GM23338 (cell line): ENCODE measurements at regions not wholly inside any gene's neighbourhood (a gene's known extent, or its start where the extent isn't known, plus 50 kb on each side); places are given as distances from the start of the nearest gene placed in this dataset.

Source experiments
- ATAC-seq: fragments of 200-7000 bp; cut with Tn5 transposase; 3 replicates; pipeline ENCODE4 v1.9.1; 2020
- DNase-seq: peaks from one replicate; pipeline ENCODE4 v3.0.0-alpha.2; 2015; ENCODE audit warnings: low spot score
- H2AFZ ChIP-seq: fragments of 200-600 bp; sonication (generic); 2 replicates; pipeline ENCODE4 v1.8.0; 2016; ENCODE audit warnings: antibody characterized with exemption, mild to moderate bottlenecking, moderate library complexity
- H3F3A ChIP-seq: fragments of 200-600 bp; sonication (generic); replicated peaks from 2 replicates; pipeline ENCODE4 v1.8.0; 2017; ENCODE audit warnings: antibody characterized with exemption, mixed run types, low read depth
- H3K27ac ChIP-seq: fragments of 200-600 bp; sonication (generic); 2 replicates; pipeline ENCODE4 v1.6.1; 2016; ENCODE audit warnings: low read depth
- H3K27me3 ChIP-seq: fragments of 200-600 bp; sonication (generic); 2 replicates; pipeline ENCODE4 v1.8.0; 2016; ENCODE audit warnings: mild to moderate bottlenecking, mixed run types, moderate library complexity; ENCODE audit not compliant: insufficient read depth
- H3K36me3 ChIP-seq: fragments of 200-600 bp; sonication (generic); 2 replicates; pipeline ENCODE4 v1.8.0; 2016; ENCODE audit warnings: mild to moderate bottlenecking; ENCODE audit not compliant: insufficient read depth
- H3K4me1 ChIP-seq: fragments of 200-600 bp; sonication (generic); 2 replicates; pipeline ENCODE4 v1.8.0; 2016; ENCODE audit warnings: mild to moderate bottlenecking, moderate library complexity; ENCODE audit not compliant: insufficient read depth
- H3K4me2 ChIP-seq: fragments of 200-600 bp; sonication (generic); 2 replicates; pipeline ENCODE4 v1.7.1; 2017; ENCODE audit warnings: mixed run types
- H3K4me3 ChIP-seq: fragments of 200-600 bp; sonication (generic); 2 replicates; pipeline ENCODE4 v1.6.1; 2016; ENCODE audit warnings: mixed run types
- H3K79me2 ChIP-seq: fragments of 200-600 bp; sonication (generic); replicated peaks from 2 replicates; pipeline ENCODE4 v1.8.0; 2017; ENCODE audit warnings: mild to moderate bottlenecking; ENCODE audit not compliant: insufficient read depth
- H3K9me2 ChIP-seq: fragments of 200-600 bp; sonication (generic); 2 replicates; pipeline ENCODE4 v1.8.0; 2017; ENCODE audit not compliant: insufficient read depth
- H4K20me1 ChIP-seq: fragments of 200-600 bp; sonication (generic); replicated peaks from 2 replicates; pipeline ENCODE4 v1.8.0; 2017; ENCODE audit warnings: mild to moderate bottlenecking; ENCODE audit not compliant: insufficient read depth
- H3K27ac Mint-ChIP-seq: 2 replicates; pipeline ENCODE4 v1.8.0; 2020; ENCODE audit warnings: inconsistent platforms, mild to moderate bottlenecking, moderate library complexity, mixed read lengths
- H3K27me3 Mint-ChIP-seq: 3 replicates; pipeline ENCODE4 v1.8.0; 2022; ENCODE audit warnings: low read depth, mild to moderate bottlenecking, moderate library complexity, mixed read lengths, inconsistent platforms; ENCODE audit not compliant: insufficient read depth, poor library complexity
- H3K36me3 Mint-ChIP-seq: 3 replicates; pipeline ENCODE4 v1.8.0; 2021; ENCODE audit warnings: low read depth, mild to moderate bottlenecking, inconsistent platforms, moderate library complexity, mixed read lengths
- H3K4me1 Mint-ChIP-seq: 3 replicates; pipeline ENCODE4 v1.8.0; 2020; ENCODE audit warnings: mild to moderate bottlenecking, inconsistent platforms, mixed read lengths
- H3K4me3 Mint-ChIP-seq: 3 replicates; pipeline ENCODE4 v1.8.0; 2021; ENCODE audit warnings: moderate library complexity, mild to moderate bottlenecking, inconsistent platforms, mixed read lengths
- H3K9me3 Mint-ChIP-seq: 3 replicates; pipeline ENCODE4 v1.8.0; 2020; ENCODE audit warnings: moderate library complexity, mild to moderate bottlenecking, inconsistent platforms, mixed read lengths
- CREB1 ChIP-seq: fragments of 250-450 bp; sonication (Bioruptor Pico); IDR thresholded peaks from 2 replicates; pipeline ENCODE4 v1.5.0; 2020; ENCODE audit warnings: low read depth, mild to moderate bottlenecking, moderate library complexity
- CTCF ChIP-seq, 2 experiments: fragments of 200-600 bp in 1 of 2; sonication (generic) in 1 of 2; conservative IDR thresholded peaks; 2 replicates each; pipeline versions ENCODE4 v1.5.1 to v1.6.1; 2016 to 2017; ENCODE audit warnings: antibody characterized with exemption in 2 of 2, low read depth in 2 of 2, mild to moderate bottlenecking in 2 of 2, moderate library complexity in 1 of 2
- ETS1 ChIP-seq: IDR thresholded peaks from 2 replicates; pipeline ENCODE4 v1.6.1; 2016; ENCODE audit warnings: antibody characterized with exemption
- EZH2 ChIP-seq: fragments of 200-600 bp; sonication (generic); IDR thresholded peaks from one replicate; pipeline ENCODE4 v1.8.0; 2017; ENCODE audit warnings: antibody characterized with exemption, mild to moderate bottlenecking, low read depth; ENCODE audit not compliant: unreplicated experiment
- EZH2phosphoT487 ChIP-seq: fragments of 200-600 bp; sonication (generic); IDR thresholded peaks from one replicate; pipeline ENCODE4 v1.8.1; 2018; ENCODE audit warnings: antibody characterized with exemption; ENCODE audit not compliant: unreplicated experiment
- JUNB ChIP-seq: IDR thresholded peaks from one replicate; pipeline ENCODE4 v1.6.1; 2016; ENCODE audit warnings: antibody characterized with exemption; ENCODE audit not compliant: unreplicated experiment
- NANOG ChIP-seq: IDR thresholded peaks from 2 replicates; pipeline ENCODE4 v1.6.1; 2016; ENCODE audit warnings: antibody characterized with exemption, borderline replicate concordance
- POLR2AphosphoS5 ChIP-seq: IDR thresholded peaks from 2 replicates; pipeline ENCODE4 v1.6.1; 2016; ENCODE audit warnings: antibody characterized with exemption, low read depth
- STAT1 ChIP-seq: IDR thresholded peaks from one replicate; pipeline ENCODE4 v1.6.1; 2016; ENCODE audit warnings: antibody characterized with exemption; ENCODE audit not compliant: unreplicated experiment
- ZNF114 ChIP-seq: fragments of 250-450 bp; sonication (Bioruptor Pico); IDR thresholded peaks from 2 replicates; pipeline ENCODE4 v1.5.0; 2020; ENCODE audit warnings: mild to moderate bottlenecking, moderate library complexity
- ZNF331 ChIP-seq: fragments of 250-450 bp; sonication (Bioruptor Pico); IDR thresholded peaks from 2 replicates; pipeline ENCODE4 v1.5.0; 2020; ENCODE audit warnings: low read depth, mild to moderate bottlenecking, moderate library complexity
- TF ChIP-seq, protein P1 (sequence below): IDR thresholded peaks from one replicate; pipeline ENCODE4 v1.6.1; 2018; ENCODE audit warnings: antibody characterized with exemption; ENCODE audit not compliant: unreplicated experiment
- TF ChIP-seq, protein P2 (sequence below): fragments of 250-450 bp; sonication (Bioruptor Pico); IDR thresholded peaks from 2 replicates; pipeline ENCODE4 v1.5.0; 2020; ENCODE audit warnings: mild to moderate bottlenecking, moderate library complexity

DNA sequence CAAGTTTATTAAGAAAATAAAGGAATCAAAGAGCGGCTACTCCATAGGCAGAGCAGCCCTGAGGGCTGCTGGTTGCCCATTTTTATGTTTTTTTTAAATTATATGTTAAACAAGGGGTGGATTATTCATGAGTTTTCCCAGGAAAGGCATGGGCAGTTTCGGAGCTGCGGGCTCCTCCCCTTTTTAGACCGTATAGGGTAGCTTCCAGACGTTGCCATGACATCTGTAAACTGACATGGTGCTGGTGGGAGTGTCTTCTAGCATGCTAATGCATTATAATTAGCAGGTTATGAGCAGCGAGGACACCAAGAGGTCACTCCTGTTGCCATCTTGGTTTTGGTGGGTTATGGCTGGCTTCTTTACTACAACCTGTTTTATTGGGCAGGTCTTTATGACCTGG lies 301.8 kb downstream of the TFAP2C start:
- no peaks in the 10 kb centered on the region for H4K20me1 ChIP-seq
- Mint-ChIP-seq H3K27me3 (peaks cover 43% of the 10 kb centered on the region), H3K36me3 (no peaks in the 10 kb centered on the region), H3K4me1 (peaks cover 48% of the 10 kb centered on the region), H3K27ac (no peak overlapping the region), H3K9me3 (no peaks in the 10 kb centered on the region), H3K4me3 (no peak overlapping the region)
- H3K27ac ChIP-seq = no peak overlapping the region
- H3K27me3 ChIP-seq = peaks cover 20% of the 10 kb centered on the region
- no peak overlapping the region for H2AFZ ChIP-seq
- H3K9me2 ChIP-seq = no peaks in the 10 kb centered on the region; the same call in 1 of the 2 replicates
- ATAC-seq (no peak), DNase-seq (no peak)
- peaks cover 4% of the 10 kb centered on the region; the same call in 1 of the 2 replicates for H3F3A ChIP-seq
- H3K79me2 ChIP-seq = no peaks in the 10 kb centered on the region
- H3K4me2 ChIP-seq = 0 out of 2 replicates have a peak overlapping the region, but pooled peaks have one; percentile 29
- TF ChIP-seq ZNF114 (CRISPR knock-in tag) (no peak), JUNB (no peak), STAT1 (no peak), ETS1 (no peak), NANOG (no peak), ZNF331 (CRISPR knock-in tag) (no peak), EZH2 (no peak), CREB1 (CRISPR knock-in tag) (no peak), CTCF (conservative IDR thresholded peaks at IDR 0.05; ENCODE audit: low read depth in 2 of 2) (no peak), POLR2AphosphoS5 (no peak), EZH2phosphoT487 (no peak)
- TF ChIP-seq, protein P1, sequence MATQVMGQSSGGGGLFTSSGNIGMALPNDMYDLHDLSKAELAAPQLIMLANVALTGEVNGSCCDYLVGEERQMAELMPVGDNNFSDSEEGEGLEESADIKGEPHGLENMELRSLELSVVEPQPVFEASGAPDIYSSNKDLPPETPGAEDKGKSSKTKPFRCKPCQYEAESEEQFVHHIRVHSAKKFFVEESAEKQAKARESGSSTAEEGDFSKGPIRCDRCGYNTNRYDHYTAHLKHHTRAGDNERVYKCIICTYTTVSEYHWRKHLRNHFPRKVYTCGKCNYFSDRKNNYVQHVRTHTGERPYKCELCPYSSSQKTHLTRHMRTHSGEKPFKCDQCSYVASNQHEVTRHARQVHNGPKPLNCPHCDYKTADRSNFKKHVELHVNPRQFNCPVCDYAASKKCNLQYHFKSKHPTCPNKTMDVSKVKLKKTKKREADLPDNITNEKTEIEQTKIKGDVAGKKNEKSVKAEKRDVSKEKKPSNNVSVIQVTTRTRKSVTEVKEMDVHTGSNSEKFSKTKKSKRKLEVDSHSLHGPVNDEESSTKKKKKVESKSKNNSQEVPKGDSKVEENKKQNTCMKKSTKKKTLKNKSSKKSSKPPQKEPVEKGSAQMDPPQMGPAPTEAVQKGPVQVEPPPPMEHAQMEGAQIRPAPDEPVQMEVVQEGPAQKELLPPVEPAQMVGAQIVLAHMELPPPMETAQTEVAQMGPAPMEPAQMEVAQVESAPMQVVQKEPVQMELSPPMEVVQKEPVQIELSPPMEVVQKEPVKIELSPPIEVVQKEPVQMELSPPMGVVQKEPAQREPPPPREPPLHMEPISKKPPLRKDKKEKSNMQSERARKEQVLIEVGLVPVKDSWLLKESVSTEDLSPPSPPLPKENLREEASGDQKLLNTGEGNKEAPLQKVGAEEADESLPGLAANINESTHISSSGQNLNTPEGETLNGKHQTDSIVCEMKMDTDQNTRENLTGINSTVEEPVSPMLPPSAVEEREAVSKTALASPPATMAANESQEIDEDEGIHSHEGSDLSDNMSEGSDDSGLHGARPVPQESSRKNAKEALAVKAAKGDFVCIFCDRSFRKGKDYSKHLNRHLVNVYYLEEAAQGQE = no peak
- TF ChIP-seq, protein P2, sequence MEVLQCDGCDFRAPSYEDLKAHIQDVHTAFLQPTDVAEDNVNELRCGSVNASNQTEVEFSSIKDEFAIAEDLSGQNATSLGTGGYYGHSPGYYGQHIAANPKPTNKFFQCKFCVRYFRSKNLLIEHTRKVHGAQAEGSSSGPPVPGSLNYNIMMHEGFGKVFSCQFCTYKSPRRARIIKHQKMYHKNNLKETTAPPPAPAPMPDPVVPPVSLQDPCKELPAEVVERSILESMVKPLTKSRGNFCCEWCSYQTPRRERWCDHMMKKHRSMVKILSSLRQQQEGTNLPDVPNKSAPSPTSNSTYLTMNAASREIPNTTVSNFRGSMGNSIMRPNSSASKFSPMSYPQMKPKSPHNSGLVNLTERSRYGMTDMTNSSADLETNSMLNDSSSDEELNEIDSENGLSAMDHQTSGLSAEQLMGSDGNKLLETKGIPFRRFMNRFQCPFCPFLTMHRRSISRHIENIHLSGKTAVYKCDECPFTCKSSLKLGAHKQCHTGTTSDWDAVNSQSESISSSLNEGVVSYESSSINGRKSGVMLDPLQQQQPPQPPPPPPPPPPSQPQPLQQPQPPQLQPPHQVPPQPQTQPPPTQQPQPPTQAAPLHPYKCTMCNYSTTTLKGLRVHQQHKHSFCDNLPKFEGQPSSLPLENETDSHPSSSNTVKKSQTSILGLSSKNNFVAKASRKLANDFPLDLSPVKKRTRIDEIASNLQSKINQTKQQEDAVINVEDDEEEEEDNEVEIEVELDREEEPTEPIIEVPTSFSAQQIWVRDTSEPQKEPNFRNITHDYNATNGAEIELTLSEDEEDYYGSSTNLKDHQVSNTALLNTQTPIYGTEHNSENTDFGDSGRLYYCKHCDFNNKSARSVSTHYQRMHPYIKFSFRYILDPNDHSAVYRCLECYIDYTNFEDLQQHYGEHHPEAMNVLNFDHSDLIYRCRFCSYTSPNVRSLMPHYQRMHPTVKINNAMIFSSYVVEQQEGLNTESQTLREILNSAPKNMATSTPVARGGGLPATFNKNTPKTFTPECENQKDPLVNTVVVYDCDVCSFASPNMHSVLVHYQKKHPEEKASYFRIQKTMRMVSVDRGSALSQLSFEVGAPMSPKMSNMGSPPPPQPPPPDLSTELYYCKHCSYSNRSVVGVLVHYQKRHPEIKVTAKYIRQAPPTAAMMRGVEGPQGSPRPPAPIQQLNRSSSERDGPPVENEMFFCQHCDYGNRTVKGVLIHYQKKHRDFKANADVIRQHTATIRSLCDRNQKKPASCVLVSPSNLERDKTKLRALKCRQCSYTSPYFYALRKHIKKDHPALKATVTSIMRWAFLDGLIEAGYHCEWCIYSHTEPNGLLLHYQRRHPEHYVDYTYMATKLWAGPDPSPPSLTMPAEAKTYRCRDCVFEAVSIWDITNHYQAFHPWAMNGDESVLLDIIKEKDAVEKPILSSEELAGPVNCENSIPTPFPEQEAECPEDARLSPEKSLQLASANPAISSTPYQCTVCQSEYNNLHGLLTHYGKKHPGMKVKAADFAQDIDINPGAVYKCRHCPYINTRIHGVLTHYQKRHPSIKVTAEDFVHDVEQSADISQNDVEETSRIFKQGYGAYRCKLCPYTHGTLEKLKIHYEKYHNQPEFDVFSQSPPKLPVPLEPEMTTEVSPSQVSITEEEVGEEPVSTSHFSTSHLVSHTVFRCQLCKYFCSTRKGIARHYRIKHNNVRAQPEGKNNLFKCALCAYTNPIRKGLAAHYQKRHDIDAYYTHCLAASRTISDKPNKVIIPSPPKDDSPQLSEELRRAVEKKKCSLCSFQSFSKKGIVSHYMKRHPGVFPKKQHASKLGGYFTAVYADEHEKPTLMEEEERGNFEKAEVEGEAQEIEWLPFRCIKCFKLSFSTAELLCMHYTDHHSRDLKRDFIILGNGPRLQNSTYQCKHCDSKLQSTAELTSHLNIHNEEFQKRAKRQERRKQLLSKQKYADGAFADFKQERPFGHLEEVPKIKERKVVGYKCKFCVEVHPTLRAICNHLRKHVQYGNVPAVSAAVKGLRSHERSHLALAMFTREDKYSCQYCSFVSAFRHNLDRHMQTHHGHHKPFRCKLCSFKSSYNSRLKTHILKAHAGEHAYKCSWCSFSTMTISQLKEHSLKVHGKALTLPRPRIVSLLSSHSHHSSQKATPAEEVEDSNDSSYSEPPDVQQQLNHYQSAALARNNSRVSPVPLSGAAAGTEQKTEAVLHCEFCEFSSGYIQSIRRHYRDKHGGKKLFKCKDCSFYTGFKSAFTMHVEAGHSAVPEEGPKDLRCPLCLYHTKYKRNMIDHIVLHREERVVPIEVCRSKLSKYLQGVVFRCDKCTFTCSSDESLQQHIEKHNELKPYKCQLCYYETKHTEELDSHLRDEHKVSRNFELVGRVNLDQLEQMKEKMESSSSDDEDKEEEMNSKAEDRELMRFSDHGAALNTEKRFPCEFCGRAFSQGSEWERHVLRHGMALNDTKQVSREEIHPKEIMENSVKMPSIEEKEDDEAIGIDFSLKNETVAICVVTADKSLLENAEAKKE (CRISPR knock-in tag) = no peak
- H3K4me3 ChIP-seq = no peak overlapping the region
- no peaks in the 10 kb centered on the region for H3K36me3 ChIP-seq
- H3K4me1 ChIP-seq = peaks cover 60% of the 10 kb centered on the region
